CD8-positive, alpha-beta memory T cell (primary cell): ENCODE measurements at regions not wholly inside any gene's neighbourhood (a gene's known extent, or its start where the extent isn't known, plus 50 kb on each side); places are given as distances from the start of the nearest gene placed in this dataset.

Source experiments
- CTCF ChIA-PET: fragments of 350-600 bp; sonication (Branson Sonifier 250); formaldehyde crosslinking; loops from one replicate; lab custom pipeline; 2021; ENCODE audit warnings: antibody characterized with exemption; lab: Charles Lee
- POLR2A ChIA-PET: fragments of 350-600 bp; sonication (Branson Sonifier 250); formaldehyde crosslinking; loops from one replicate; lab custom pipeline; 2021; ENCODE audit warnings: antibody characterized with exemption; lab: Charles Lee
- DNase-seq, 5 donors: peaks; one replicate each; pipeline versions ENCODE4 v3.0.0 to v3.0.0-alpha.2; 2020 to 2022; ENCODE audit warnings: mixed read lengths in 1 of 5
- H3K27ac ChIP-seq: one replicate; pipeline ENCODE4 v1.7.0; 2013; ENCODE audit warnings: low read depth, mild to moderate bottlenecking, low read length, moderate library complexity
- H3K27me3 ChIP-seq: 2 replicates; pipeline ENCODE4 v1.7.0; 2013; ENCODE audit warnings: low read length, mild to moderate bottlenecking; ENCODE audit not compliant: insufficient read depth, poor library complexity, severe bottlenecking
- H3K36me3 ChIP-seq: 2 replicates; pipeline ENCODE4 v1.7.0; 2013; ENCODE audit warnings: mild to moderate bottlenecking, low read length, moderate library complexity; ENCODE audit not compliant: insufficient read depth
- H3K4me1 ChIP-seq: 2 replicates; pipeline ENCODE4 v1.7.0; 2013; ENCODE audit warnings: mild to moderate bottlenecking, low read length, moderate library complexity; ENCODE audit not compliant: insufficient read depth
- H3K4me3 ChIP-seq: 2 replicates; pipeline ENCODE4 v1.7.0; 2013; ENCODE audit warnings: mild to moderate bottlenecking, low read length
- H3K9me3 ChIP-seq: 2 replicates; pipeline ENCODE4 v1.7.0; 2013; ENCODE audit warnings: mild to moderate bottlenecking, low read length
- H3K27ac Mint-ChIP-seq, 8 donors: one replicate each; pipeline ENCODE4 v1.8.0; 2020 to 2021; ENCODE audit warnings: mixed read lengths in 8 of 8, mild to moderate bottlenecking in 6 of 8, inconsistent platforms in 3 of 8, moderate library complexity in 3 of 8
- H3K27me3 Mint-ChIP-seq, 2 donors: one replicate each; pipeline ENCODE4 v1.8.0; 2020 to 2021; ENCODE audit warnings: mixed read lengths in 2 of 2, mild to moderate bottlenecking in 1 of 2, moderate library complexity in 1 of 2
- H3K36me3 Mint-ChIP-seq, 3 donors: one replicate each; pipeline ENCODE4 v1.8.0; 2020 to 2021; ENCODE audit warnings: mixed read lengths in 3 of 3, inconsistent platforms in 1 of 3, mild to moderate bottlenecking in 1 of 3
- H3K4me1 Mint-ChIP-seq, 3 donors: one replicate each; pipeline ENCODE4 v1.8.0; 2020 to 2021; ENCODE audit warnings: mixed read lengths in 3 of 3, inconsistent platforms in 1 of 3, mild to moderate bottlenecking in 1 of 3
- H3K4me3 Mint-ChIP-seq, 7 donors: one replicate each; pipeline ENCODE4 v1.8.0; 2020 to 2021; ENCODE audit warnings: mixed read lengths in 7 of 7, mild to moderate bottlenecking in 6 of 7, moderate library complexity in 4 of 7, inconsistent platforms in 2 of 7
- H3K9me3 Mint-ChIP-seq, 5 donors: one replicate each; pipeline ENCODE4 v1.8.0; 2020 to 2022; ENCODE audit warnings: mixed read lengths in 5 of 5, mild to moderate bottlenecking in 3 of 5, moderate library complexity in 2 of 5, inconsistent platforms in 1 of 5

GRCh38 chr5:86833868-86834267 is 216.1 kb downstream of the COX7C start:
- H3K36me3 ChIP-seq, result no peaks in the 10 kb centered on the region
- peaks cover 2 to 4% of the 10 kb centered on the region in 2 donors for H3K27me3 Mint-ChIP-seq
- no peak overlapping the region for H3K4me3 Mint-ChIP-seq
- H3K4me1 Mint-ChIP-seq, result no peaks in the 10 kb centered on the region
- no peak overlapping the region for H3K27ac ChIP-seq
- H3K4me3 ChIP-seq, result no peak overlapping the region
- ChIA-PET POLR2A (no interaction called here), CTCF (no interaction called here)
- no peaks in the 10 kb centered on the region for H3K36me3 Mint-ChIP-seq
- H3K9me3 Mint-ChIP-seq, result peaks cover 0 to under 1% (median 0%) of the 10 kb centered on the region in 5 donors
- H3K4me1 ChIP-seq, result no peaks in the 10 kb centered on the region
- no peaks in the 10 kb centered on the region for H3K27me3 ChIP-seq
- no peak overlapping the region for H3K27ac Mint-ChIP-seq
- no peak for DNase-seq
- no peaks in the 10 kb centered on the region for H3K9me3 ChIP-seq

GRCh38 chr5:86837610-86838009 is 219.9 kb downstream of the COX7C start:
- CTCF ChIA-PET, result no interaction called here
- no peaks in the 10 kb centered on the region for H3K36me3 Mint-ChIP-seq
- H3K27me3 Mint-ChIP-seq, result peaks cover 3 to 4% of the 10 kb centered on the region in 2 donors

GRCh38 chr5:86838083-86838482 is 220.3 kb downstream of the COX7C start:
- Histone ChIP-seq H3K9me3 (no peaks in the 10 kb centered on the region), H3K27ac (no peak overlapping the region), H3K27me3 (no peaks in the 10 kb centered on the region), H3K4me1 (no peaks in the 10 kb centered on the region), H3K36me3 (no peaks in the 10 kb centered on the region), H3K4me3 (no peak overlapping the region)
- ChIA-PET CTCF (no interaction called here), POLR2A (no interaction called here)
- Mint-ChIP-seq H3K4me3 (no peak overlapping the region), H3K27ac (no peak overlapping the region), H3K9me3 (peaks cover 0 to 5% (median 0%) of the 10 kb centered on the region in 5 donors), H3K27me3 (peaks cover 3 to 4% of the 10 kb centered on the region in 2 donors), H3K36me3 (no peaks in the 10 kb centered on the region), H3K4me1 (no peaks in the 10 kb centered on the region)
- no peak for DNase-seq

More at GRCh38 chr5:86837610-86838009, 219.9 kb downstream of the COX7C start:
- POLR2A ChIA-PET, result no interaction called here
- Mint-ChIP-seq H3K9me3 (peaks cover 0 to 5% (median 0%) of the 10 kb centered on the region in 5 donors), H3K4me1 (no peaks in the 10 kb centered on the region), H3K27ac (no peak overlapping the region), H3K4me3 (no peak overlapping the region)
- no peak overlapping the region for H3K4me3 ChIP-seq
- H3K27me3 ChIP-seq, result no peaks in the 10 kb centered on the region
- DNase-seq, result no peak
- no peaks in the 10 kb centered on the region for H3K36me3 ChIP-seq
- H3K4me1 ChIP-seq, result no peaks in the 10 kb centered on the region
- no peaks in the 10 kb centered on the region for H3K9me3 ChIP-seq
- H3K27ac ChIP-seq, result no peak overlapping the region

GRCh38 chr5:86841000-86841644 is 223.4 kb downstream of the COX7C start:
- H3K4me3 Mint-ChIP-seq, result no peak overlapping the region
- H3K4me3 ChIP-seq, result no peak overlapping the region
- H3K27ac Mint-ChIP-seq, result no peak overlapping the region
- peaks cover 3 to 5% of the 10 kb centered on the region in 2 donors for H3K27me3 Mint-ChIP-seq
- no peaks in the 10 kb centered on the region for H3K9me3 ChIP-seq
- H3K36me3 ChIP-seq, result no peaks in the 10 kb centered on the region
- no peaks in the 10 kb centered on the region for H3K36me3 Mint-ChIP-seq
- H3K4me1 ChIP-seq, result no peaks in the 10 kb centered on the region
- DNase-seq, result no peak
- ChIA-PET CTCF (no interaction called here), POLR2A (no interaction called here)
- H3K27ac ChIP-seq, result no peak overlapping the region
- peaks cover 0 to 5% (median 0%) of the 10 kb centered on the region in 5 donors for H3K9me3 Mint-ChIP-seq
- no peaks in the 10 kb centered on the region for H3K27me3 ChIP-seq
- H3K4me1 Mint-ChIP-seq, result no peaks in the 10 kb centered on the region

GRCh38 chr5:86858442-86858841 is 240.7 kb downstream of the COX7C start:
- Mint-ChIP-seq H3K4me1 (no peaks in the 10 kb centered on the region), H3K27me3 (peaks cover 7 to 16% of the 10 kb centered on the region in 2 donors), H3K9me3 (peaks cover 0 to 2% (median 0%) of the 10 kb centered on the region in 5 donors), H3K4me3 (no peak overlapping the region), H3K36me3 (no peaks in the 10 kb centered on the region), H3K27ac (no peak overlapping the region)
- Histone ChIP-seq H3K4me1 (no peaks in the 10 kb centered on the region), H3K27ac (no peak overlapping the region), H3K27me3 (no peaks in the 10 kb centered on the region), H3K4me3 (no peak overlapping the region), H3K9me3 (no peaks in the 10 kb centered on the region), H3K36me3 (no peaks in the 10 kb centered on the region)
- ChIA-PET CTCF (no interaction called here), POLR2A (no interaction called here)
- no peak for DNase-seq

GRCh38 chr5:86861512-86861911 is 243.8 kb downstream of the COX7C start:
- Mint-ChIP-seq H3K4me1 (no peaks in the 10 kb centered on the region), H3K4me3 (no peak overlapping the region), H3K9me3 (no peaks in the 10 kb centered on the region), H3K36me3 (no peaks in the 10 kb centered on the region), H3K27ac (no peak overlapping the region), H3K27me3 (peaks cover 3 to 24% of the 10 kb centered on the region in 2 donors)
- ChIA-PET POLR2A (no interaction called here), CTCF (no interaction called here)
- H3K4me1 ChIP-seq, result no peaks in the 10 kb centered on the region
- H3K27ac ChIP-seq, result no peak overlapping the region
- DNase-seq, result no peak
- H3K27me3 ChIP-seq, result no peaks in the 10 kb centered on the region
- H3K4me3 ChIP-seq, result no peak overlapping the region
- H3K9me3 ChIP-seq, result no peaks in the 10 kb centered on the region
- H3K36me3 ChIP-seq, result no peaks in the 10 kb centered on the region

- H3K9me3 Mint-ChIP-seq, result no peaks in the 10 kb centered on the region
- H3K4me1 ChIP-seq, result no peaks in the 10 kb centered on the region
- ChIA-PET POLR2A (no interaction called here), CTCF (no interaction called here)
- H3K4me1 Mint-ChIP-seq, result no peaks in the 10 kb centered on the region
- H3K27ac ChIP-seq, result no peak overlapping the region
- no peak overlapping the region for H3K4me3 Mint-ChIP-seq
- peaks cover 9 to 29% of the 10 kb centered on the region in 2 donors for H3K27me3 Mint-ChIP-seq
- no peaks in the 10 kb centered on the region for H3K9me3 ChIP-seq
- H3K27me3 ChIP-seq, result no peaks in the 10 kb centered on the region
- no peak for DNase-seq
- no peaks in the 10 kb centered on the region for H3K36me3 ChIP-seq
- no peak overlapping the region for H3K27ac Mint-ChIP-seq
- H3K4me3 ChIP-seq, result no peak overlapping the region
- no peaks in the 10 kb centered on the region for H3K36me3 Mint-ChIP-seq
These were observed 244.4 kb downstream of the COX7C start for GRCh38 chr5:86862093-86862492.

- no peaks in the 10 kb centered on the region for H3K4me1 Mint-ChIP-seq
- H3K36me3 ChIP-seq, result no peaks in the 10 kb centered on the region
- POLR2A ChIA-PET, result no interaction called here
- no peak overlapping the region for H3K27ac ChIP-seq
- H3K9me3 Mint-ChIP-seq, result no peaks in the 10 kb centered on the region
- H3K4me3 Mint-ChIP-seq, result no peak overlapping the region
- H3K9me3 ChIP-seq, result no peaks in the 10 kb centered on the region
- H3K27me3 ChIP-seq, result no peaks in the 10 kb centered on the region
- H3K27me3 Mint-ChIP-seq, result peaks cover 8 to 30% of the 10 kb centered on the region in 2 donors
- H3K27ac Mint-ChIP-seq, result no peak overlapping the region
- CTCF ChIA-PET, result no interaction called here
- no peaks in the 10 kb centered on the region for H3K4me1 ChIP-seq
- no peak for DNase-seq
- no peaks in the 10 kb centered on the region for H3K36me3 Mint-ChIP-seq
- no peak overlapping the region for H3K4me3 ChIP-seq
These were observed 246.3 kb downstream of the COX7C start for GRCh38 chr5:86864051-86864450.
